ENCODE measurements at regions not wholly inside any gene's neighbourhood (a gene's known extent, or its start where the extent isn't known, plus 50 kb on each side); places are given as distances from the start of the nearest gene placed in this dataset.

DNA sequence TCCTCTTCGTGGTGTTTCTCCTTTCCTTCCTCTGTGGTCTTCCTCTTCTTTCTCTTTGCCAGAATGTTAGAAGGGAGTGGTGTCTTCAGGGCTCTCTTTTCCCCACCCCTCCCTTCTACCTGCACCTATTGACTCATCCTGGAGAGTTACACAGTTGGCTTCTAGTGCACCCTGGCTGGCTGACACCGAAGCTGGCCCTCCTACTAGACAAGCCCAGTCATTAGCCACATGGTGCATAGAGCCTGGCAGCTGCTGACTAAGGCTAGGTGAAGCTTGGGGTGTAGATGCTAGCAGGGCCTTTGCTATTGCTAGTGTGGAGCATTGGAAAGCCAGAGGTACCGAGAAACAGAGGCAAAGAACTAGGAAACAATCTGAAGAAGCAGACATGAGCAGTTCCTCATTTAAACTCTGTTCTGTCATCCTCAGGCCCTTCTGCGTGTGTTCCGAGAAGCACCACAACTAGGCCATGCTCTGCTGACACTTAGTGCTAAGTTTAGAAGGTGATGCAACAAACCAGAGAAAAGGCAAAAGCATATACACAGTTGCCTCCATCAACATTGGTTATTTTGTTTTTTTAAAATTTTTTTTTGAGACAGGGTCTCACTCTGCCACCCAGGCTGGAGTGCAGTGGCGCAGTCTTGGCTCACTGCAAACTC is 213.9 kb downstream of the BAMBI start:
- TF ChIP-seq CTCF (IDR thresholded peaks at IDR 0.05) (no peak), POLR2A (IDR thresholded peaks at IDR 0.05) (no peak)
